HG02884 (cell line): ENCODE measurements at regions not wholly inside any gene's neighbourhood (a gene's known extent, or its start where the extent isn't known, plus 50 kb on each side); places are given as distances from the start of the nearest gene placed in this dataset.

ENCODE experiments used
- ATAC-seq: cut with Tn5 transposase; IDR thresholded peaks from one replicate; pipeline ENCODE4 v1.9.1; 2021; ENCODE audit warnings: mild to moderate bottlenecking, moderate library complexity; ENCODE audit not compliant: unreplicated experiment

DNA sequence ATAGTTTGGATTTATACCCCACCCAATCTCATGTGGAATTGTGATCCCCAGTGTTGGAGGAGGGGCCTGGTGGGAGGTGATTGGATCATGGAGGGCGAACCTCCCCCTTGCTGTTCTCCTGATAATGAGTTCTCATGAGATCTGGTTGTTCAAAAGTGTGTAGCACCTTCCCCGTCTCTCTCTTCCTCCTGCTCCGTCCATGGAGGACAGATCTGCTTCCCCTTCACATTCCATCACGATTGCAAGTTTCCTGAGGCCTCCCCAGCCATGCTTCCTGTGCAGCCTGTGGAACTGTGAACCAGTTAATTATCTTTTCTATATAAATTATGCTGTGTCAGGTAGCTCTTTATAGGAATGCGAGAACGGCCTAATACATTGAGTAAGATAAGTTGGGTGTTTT, 518.8 kb upstream of the LCORL start:
- ATAC-seq = no peak

DNA sequence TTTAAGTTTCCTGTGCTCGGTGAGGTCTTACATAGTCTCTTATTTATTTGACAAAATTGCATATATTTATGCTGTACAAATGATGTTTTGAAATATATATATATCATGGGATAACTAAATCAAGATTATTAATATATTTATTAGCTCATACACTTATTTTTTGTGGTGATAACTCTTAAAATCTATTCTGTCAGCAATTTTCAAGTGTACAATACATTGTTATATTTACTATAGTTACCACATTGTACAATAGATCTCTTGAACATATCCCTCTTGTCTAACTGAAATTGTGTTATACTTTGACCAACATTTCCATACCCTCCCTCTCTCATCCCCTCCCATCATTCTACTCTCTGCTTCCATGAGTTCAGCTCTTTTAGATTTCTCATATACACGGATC, 516.6 kb upstream of the LCORL start:
- ATAC-seq = no peak

DNA sequence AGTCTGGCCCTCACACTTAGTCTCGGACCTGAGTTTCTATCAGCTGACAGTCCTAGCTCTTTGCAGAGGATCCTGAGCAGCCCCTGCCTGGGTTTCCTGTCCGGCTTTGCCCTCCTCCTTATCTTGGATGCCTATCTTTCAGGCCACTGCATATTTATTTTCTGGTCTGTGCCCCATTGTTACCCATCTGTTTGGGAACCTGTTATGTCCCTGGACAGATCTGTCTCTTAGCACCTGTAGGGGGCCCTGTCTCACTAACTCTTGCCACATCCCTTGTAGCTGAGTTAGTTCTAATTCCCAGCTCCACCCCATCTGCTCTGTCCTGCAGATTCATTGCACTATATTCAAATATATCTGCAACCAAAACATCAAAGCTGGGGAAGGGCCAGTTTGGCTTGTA, 514.9 kb upstream of the LCORL start:
- ATAC-seq = no peak

DNA sequence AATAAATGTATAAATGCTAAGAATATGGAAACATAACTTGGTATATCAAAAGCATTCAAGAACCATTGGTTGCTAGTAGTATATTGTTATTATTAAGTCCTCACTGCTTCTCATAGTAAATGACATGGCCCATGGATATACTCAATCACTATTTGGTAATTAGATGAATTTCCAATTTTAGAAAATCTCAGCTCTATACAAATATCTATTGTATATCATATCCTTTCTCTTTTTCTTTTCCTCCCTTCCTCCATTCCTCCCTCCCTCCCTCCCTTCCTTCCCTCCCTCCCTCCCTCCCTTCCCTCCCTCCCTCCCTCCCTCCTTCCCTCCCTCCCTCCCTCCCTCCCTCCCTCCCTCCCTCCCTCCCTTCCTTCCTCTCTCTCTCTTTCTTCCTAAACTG, 514.4 kb upstream of the LCORL start:
- ATAC-seq = no peak

DNA sequence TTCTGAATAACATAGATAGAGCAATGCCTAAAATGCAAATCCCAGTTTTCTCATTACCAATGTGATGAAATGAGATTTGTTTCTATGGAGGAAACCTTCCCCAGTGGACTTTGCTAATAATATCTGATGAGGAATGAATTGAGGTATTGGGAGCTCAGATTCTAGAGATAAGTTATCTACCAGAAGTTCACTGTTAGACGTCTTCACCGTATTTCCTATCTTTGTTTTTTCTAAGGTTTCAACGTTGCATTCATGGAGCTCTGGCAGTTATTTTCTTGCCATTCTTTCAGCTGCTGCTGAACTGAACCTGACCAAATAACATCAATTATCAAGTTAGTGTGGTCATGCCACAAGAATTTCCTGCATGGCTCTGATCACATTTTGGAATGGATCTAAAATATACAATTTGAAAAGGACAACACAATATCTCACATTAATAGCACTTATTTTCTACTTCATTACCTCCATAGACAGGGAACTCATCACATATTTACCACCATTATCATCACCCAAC, 511.8 kb upstream of the LCORL start:
- no peak for ATAC-seq

DNA sequence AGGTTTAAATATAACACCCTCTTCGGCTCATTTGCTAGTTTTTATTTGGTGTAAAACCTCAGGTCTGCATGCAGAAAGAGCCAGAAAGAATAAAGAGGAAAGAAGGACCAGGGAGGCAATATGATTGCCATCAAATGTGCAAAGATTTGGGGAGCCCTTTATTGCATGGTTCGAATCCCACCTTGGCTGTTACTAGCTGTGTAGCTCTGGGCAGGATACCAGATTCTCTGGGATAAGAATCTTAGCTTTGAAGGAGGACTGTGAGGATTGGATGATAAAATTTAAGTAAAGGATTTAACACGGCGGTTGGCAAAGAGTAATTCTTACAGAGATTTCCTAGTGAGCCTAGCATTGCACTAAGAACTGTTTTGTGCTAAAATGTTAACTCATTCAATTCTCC, 510.2 kb upstream of the LCORL start:
- ATAC-seq = no peak

DNA sequence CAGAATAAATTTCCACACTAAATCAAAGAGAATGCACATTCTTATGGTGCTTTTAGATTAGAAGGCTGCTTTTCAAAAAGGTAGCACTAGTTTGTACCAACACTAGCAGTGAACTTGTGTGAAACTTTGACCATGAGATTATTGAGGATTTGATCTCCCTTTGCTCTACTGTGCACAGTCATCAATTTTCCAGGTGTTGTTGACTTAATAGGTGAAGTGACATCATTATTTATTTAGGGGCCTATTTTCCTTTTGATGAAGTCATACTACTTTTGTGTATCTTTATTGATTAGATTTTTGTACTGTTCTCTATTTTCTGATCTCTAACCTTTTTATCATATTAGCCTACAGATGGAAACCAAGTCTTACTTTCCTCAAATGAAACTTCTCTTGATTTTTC, 507.9 kb upstream of the LCORL start:
- no peak for ATAC-seq

DNA sequence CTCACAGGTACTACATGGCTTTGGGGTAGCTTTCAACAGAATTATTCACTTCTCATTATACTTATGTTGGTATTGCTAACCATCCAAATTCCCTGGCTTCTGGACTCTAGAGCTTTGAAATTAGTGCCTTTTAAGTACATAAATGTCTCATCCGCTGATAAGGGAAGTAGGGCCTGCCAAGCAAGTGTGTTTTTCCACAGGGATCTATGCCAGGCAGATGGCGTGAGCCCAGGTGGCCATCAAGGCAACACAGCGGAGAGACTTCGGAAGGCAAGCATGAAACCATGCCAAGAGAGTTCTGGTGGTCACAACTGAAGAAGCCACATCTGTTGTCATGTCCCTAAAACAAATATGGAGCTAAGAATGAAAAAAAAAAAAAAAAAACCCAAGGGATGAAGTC, 503.1 kb upstream of the LCORL start:
- ATAC-seq = no peak

DNA sequence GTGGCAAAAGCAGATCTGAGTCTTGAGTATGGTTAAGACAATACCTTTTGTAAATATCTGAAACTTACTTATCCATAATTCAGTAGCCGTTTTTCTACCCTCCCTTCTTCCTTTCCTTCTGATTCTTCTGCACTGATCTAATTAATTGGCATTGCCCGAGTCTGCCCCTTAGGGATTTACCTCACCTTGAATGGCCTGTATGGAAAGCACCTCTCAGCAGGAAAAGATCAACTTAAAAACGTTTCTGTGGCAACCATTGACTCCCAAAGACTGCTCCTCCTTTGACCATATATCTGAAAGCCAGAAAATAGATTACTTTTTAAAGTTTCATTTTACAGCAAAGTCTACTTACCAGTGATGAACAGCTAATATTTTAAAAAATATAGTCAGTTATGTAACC, 496.5 kb upstream of the LCORL start:
- ATAC-seq = no peak

DNA sequence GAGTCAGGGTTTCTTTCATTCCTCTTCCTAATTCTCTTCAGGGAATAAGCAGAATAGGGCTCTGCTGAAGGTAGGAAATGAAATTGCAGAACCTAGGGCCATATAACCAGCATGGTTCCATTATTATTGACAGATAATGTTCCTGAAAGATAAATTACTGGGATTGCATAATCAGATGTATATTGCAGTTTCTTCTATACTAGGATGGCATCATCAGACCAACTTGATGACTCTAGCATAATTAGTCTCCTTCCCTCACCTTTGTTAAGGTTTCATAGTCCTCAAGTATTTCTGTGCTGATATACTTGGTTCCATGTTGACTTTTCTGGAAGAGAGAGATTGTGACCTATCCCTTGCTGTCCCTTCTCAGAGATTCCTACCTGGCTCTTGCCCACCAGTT, 492.3 kb upstream of the LCORL start:
- no peak for ATAC-seq

DNA sequence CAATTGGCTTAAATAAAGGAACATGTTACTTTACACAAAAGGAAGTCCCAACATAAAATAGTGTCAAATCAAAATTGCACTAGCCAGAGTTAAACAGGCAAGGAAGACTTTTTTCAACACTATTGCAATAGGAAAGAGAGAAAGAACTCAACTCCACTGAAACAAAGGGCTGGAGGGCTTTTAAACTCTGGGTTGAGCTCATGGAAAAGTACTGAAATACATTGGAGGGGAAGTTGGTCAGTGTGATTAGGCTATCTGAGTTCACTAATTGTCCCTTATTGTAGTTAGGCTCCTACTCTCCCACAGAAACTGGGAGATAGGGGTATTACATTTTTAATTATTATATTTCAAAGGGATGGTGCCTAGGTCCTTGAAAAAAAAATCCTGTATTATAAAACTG, 491.2 kb upstream of the LCORL start:
- ATAC-seq = no peak

DNA sequence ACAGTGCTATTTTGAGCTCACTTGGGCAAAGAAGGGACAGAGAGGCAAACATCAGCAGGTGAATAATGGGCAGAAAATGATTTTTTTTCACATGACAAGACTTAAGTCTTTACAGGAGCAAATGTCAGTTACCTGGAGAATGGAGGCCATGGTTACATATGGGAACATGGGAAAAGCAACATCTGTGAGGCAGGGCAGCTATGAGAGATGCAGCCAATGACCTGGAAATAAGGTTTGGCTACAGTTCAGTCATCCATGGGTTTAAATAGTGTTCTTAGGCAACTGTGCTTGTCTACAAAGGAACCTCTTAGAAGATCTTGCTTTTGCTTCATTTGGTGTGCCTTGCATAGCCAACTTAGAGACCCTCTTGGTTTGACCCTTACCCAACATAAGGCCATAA, 490.2 kb upstream of the LCORL start:
- no peak for ATAC-seq

DNA sequence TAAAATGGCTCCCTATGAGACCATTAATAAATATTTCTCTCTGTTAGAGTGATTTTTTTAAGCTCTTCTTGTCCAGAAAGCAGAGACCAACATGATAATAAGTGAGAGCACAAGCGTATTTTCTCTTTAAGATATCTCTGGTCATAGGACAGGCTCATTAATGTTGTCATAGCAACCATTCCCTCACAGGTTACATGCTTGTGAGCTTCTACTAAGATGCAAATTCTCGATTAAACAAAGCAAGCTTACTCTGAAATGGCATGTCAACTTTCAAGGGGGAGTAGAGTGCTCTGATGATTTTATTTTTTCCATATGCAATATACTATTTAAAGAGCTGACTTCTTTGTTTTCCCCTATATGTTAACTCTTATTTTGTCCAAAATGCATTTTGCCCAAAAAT, 487.2 kb upstream of the LCORL start:
- no peak for ATAC-seq

DNA sequence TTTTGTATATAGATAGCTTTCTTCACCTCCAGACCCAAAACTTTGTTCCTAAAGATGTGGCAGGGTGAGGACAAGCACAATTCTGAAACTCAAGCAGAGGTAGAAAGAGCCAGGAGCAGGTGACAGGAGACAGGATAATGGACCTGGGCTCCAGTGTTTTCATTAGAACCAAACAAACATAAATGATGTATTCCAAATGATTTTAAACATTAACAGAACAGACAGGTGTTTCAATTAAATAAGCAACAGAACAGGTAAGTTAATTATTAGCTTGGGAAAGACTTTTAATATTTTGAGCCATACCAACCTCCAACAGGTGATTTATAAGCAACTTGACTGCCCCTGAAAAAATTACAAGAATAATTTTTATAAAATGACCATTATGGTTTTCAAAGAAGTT, 459.4 kb upstream of the LCORL start:
- no peak for ATAC-seq

DNA sequence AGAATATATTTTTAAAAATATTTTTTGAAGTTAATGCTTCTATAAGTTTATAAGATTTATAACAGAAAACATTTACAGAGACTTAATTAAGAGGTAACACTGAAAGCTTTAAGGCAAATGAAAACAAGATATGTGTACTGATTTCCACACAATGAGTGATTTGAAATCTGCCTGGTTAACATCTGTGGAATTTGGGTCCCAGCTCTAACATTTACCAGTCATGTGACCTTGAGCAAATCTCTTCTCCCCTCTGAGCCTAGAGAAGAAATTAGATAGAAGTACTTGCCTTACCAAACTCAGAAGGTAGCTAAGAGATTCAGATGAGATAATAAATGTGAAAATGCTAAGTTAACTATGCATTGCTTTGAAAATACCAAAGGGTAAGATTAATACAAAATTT, 458.8 kb upstream of the LCORL start:
- ATAC-seq = no peak

DNA sequence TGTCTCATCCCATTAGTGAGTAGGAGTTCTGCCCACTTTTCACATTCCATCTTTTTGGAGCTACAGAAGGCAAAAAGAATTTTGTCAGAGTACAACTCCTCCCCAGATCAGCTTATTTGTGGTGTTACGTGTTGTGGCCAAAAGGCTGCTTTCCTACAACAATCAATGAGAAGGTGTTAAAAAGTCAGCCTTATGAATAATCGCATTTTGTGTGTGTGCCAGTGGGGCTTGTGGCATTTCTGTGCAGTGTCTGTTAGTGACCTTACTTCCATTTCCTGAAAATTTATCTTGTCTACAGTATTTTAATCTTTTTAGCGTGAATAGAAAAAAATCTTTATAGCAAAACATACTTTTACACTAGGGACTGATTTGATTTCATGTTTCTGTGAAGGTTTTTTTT, 458.3 kb upstream of the LCORL start:
- no peak for ATAC-seq

DNA sequence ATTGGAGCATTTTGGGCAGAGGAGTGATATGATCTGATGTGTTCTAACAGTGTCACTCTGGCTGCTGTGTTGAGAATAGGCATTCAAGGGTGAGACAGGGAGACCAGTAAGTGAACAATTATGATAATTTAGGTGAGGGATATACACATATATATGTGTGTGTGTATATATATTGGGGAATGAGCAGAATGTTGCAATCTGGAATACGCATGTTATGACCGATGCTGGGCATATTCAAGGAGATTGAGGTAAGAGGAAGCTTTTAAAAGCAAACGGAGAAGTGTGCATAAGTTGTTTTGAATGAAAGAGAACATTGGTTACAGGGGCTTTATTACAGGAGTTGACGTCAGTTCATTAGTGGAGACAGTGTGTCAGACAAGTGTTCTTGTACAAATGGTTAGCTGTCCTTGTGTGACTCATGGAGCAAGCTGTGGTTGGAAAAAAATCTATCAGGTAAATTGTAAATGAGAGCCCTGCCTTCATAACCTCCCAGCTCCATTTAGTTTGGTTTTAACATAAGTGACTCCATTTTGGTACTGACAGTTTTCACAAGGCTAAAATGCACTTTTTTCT, 442.5 kb upstream of the LCORL start:
- ATAC-seq = no peak

DNA sequence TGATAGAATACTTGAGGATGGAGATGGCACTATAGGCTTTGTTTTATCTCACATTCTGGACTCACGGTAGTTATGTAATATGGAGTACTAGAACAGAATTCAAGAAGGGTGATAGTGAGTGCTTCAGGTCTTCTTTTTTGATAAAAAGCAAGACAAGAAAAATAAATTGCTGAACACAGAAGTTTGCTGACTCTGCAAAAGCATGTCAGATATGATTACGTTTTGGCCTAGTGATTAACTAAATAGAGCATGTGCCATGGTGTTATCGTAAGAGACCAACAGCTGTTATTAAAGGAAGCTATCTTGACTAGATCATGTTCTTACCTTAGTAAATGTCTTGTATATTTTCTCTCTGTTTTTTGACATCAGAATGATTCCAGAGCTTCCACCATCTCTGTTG, 436.9 kb upstream of the LCORL start:
- no peak for ATAC-seq

DNA sequence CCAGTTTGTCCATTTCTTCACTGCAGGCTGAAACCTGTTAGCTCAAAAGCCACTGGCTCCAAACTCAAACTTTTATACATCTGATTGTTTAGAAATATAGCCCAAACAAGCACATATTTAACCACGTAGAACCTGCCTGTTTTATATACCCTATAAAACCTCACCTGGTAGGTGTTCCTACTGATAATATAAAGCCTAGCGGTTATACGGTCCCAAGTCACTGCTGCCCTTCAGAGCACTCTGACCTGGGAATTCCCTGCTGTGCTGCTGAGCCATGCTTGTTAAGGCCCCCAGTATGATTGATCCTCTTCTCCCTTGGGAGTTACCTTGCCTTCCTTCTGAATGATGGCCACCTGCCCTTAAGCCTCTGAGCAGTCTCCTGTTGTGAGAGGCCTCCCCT, 432.8 kb upstream of the LCORL start:
- no peak for ATAC-seq

DNA sequence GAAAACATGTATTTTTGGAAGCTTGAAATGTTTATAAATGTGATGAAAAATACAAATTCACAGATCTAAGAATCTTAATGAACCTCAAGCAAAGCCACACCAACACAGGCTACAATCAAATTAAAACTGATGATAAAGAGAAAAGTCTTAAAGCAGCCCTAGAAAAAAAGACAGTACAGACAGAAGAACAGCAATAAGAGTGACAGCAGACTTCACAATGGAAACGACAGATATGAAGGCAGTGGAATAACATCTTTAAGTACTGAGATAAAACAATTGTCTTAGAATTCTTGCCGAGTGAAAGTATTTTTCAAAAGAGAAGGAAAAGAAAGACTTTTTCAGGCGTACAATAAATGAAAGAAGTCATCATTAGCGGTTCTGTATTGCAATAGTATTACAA, 423.6 kb upstream of the LCORL start:
- ATAC-seq = no peak

DNA sequence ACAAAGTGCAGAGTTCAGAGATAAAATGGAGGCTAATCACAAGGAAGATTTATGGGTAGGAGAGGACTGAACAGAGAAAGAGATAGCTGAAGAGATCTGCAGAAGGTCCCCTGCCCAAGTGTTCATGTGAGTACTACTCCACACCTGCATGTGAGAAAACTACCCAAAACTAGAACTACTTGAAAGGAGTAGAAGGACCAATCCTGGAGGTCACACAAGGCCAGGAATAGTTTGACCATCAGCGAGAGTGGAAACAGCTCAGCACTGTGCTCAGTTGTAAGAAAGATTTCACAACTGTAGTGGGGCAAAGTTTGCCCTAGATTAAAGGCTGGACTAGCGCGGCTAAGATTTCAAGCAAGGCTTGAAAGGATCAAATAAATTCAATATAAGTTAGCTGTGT, 422.7 kb upstream of the LCORL start:
- ATAC-seq = no peak

DNA sequence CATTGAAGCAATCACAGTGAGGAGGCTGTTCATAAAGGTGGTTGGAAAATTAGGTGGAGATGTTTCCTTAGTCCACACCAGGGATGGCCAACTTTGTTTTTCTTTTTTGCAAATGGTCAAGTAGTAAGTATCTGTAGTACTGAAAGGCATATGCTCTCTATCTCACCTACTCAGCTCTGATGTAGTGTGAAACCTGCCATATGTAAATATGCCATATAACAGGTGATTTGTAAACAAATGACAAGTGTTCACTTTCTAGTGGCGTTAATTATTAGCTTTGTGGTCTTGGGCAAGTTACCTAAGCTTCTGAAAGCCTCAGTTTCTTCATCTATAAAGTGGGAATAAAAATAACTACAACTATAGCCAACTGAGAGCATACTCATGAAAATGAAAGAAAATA, 421.4 kb upstream of the LCORL start:
- no peak for ATAC-seq

DNA sequence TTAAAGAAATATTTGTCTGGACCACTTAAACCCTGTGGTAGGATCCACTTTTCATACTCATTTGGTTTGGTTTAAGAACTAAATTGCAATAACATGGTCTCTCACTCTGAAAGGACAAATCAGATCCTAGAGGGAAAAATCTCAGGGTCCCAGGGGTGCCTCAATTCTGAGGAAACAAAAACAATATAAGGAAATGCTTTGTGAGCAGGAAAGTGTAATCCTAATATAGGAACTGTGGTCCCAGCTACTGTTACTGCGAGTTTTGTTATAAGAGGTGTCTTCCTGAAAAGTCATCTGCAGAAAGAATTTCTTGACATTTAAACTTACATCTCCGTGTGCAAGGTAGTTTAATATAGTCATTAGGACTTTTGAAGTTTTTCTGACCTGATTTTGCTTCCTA, 420.1 kb upstream of the LCORL start:
- no peak for ATAC-seq

DNA sequence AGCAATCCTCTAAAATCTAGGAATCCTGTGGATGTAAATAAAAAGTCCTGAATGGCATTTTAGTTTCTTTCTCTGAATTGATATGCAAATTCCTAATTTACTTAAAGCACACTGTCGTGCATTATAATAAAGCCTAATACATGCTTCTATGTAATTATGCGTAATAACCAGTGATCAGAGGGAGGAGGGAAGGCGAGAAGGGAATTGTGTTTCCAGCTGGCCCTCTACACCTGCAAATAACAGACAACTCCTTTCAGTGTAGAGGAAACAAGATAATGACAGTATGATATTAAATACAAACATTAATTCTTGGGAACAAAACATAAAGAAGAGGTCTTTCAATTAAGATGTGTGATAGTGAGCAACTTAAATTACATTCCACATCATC, 419.6 kb upstream of the LCORL start:
- ATAC-seq = no peak
